Thyroid gland (tissue), 4 donors: ENCODE measurements at regions not wholly inside any gene's neighbourhood (a gene's known extent, or its start where the extent isn't known, plus 50 kb on each side); places are given as distances from the start of the nearest gene placed in this dataset.

Experiments used
- DNase-seq, 2 donors: peaks; one replicate each; pipeline ENCODE4 v3.0.0-alpha.2; 2019
- H3K27ac ChIP-seq, 3 donors: fragments of 200-600 bp; sonication (generic); 1 replicate in 2 of 3; 2 replicates in 1 of 3; pipeline ENCODE4 v1.5.1; 2016 to 2019; ENCODE audit warnings: mild to moderate bottlenecking in 1 of 3, moderate library complexity in 1 of 3
- H3K27me3 ChIP-seq: fragments of 200-600 bp; sonication (generic); one replicate; pipeline ENCODE4 v1.5.1; 2019
- H3K36me3 ChIP-seq, 2 donors: fragments of 200-600 bp; sonication (generic); one replicate each; pipeline ENCODE4 v1.5.1; 2016 to 2019
- H3K4me1 ChIP-seq, 2 donors: fragments of 200-600 bp; sonication (generic); one replicate each; pipeline ENCODE4 v1.5.1; 2017 to 2019
- H3K4me3 ChIP-seq, 3 donors: fragments of 200-600 bp; sonication (generic); replicated peaks in 1 of 3; 1 replicate in 2 of 3; 2 replicates in 1 of 3; pipeline ENCODE4 v1.5.1; 2016; ENCODE audit warnings: mild to moderate bottlenecking in 1 of 3
- H3K9me3 ChIP-seq: fragments of 200-600 bp; sonication (generic); one replicate; pipeline ENCODE4 v1.5.1; 2017
- CTCF ChIP-seq, 6 experiments: fragments of 200-600 bp in 3 of 6; fragments of 450-650 bp in 3 of 6; sonication (generic) in 3 of 6; IDR thresholded peaks; one replicate each; pipeline ENCODE4 v1.5.1; 2016 to 2019; ENCODE audit warnings: antibody characterized with exemption in 6 of 6, mild to moderate bottlenecking in 2 of 6, inconsistent platforms in 1 of 6, moderate library complexity in 1 of 6
- POLR2A ChIP-seq, 2 donors: fragments of 450-650 bp; IDR thresholded peaks; one replicate each; pipeline ENCODE4 v1.6.1; 2017; ENCODE audit warnings: antibody characterized with exemption in 2 of 2, mild to moderate bottlenecking in 2 of 2, moderate library complexity in 1 of 2
- WGBS, 2 donors: methylation state at CpG; one replicate each; pipeline ENCODE4 v1.1.5; 2017; 5-methylcytosine and 5-hydroxymethylcytosine counted together
- intact Hi-C: fragments of 100-400 bp; cut with DNase I; formaldehyde crosslinking; loops from one replicate; pipeline ENCODE4 v1.15.1; 2023

- no peaks in the 10 kb centered on the region for H3K9me3 ChIP-seq
- intact Hi-C loops, result no loop called here
- no peaks in the 10 kb centered on the region for H3K27me3 ChIP-seq
- no peak overlapping the region for H3K4me3 ChIP-seq
- H3K27ac ChIP-seq, result no peak overlapping the region
- H3K36me3 ChIP-seq, result no peaks in the 10 kb centered on the region
- no peaks in the 10 kb centered on the region for H3K4me1 ChIP-seq
- no peak for DNase-seq
- TF ChIP-seq CTCF (IDR thresholded peaks at IDR 0.05) (no peak), POLR2A (IDR thresholded peaks at IDR 0.05) (no peak)
- WGBS, 2 donors, result 85 to 92% methylated on average over 3 of the region's 3 CpGs
Observed at GRCh38 chr16:35686595-35686994, 2227.2 kb downstream of the TP53TG3F start.

- Histone ChIP-seq H3K4me3 (no peak overlapping the region), H3K27me3 (no peaks in the 10 kb centered on the region), H3K4me1 (no peaks in the 10 kb centered on the region), H3K9me3 (no peaks in the 10 kb centered on the region), H3K36me3 (no peaks in the 10 kb centered on the region), H3K27ac (no peak overlapping the region)
- 62 to 70% methylated on average over 7 of the region's 7 CpGs for WGBS, 2 donors
- no peak for TF ChIP-seq POLR2A (IDR thresholded peaks at IDR 0.05)
- TF ChIP-seq CTCF (IDR thresholded peaks at IDR 0.05), result no peak
- intact Hi-C loops, result no loop called here
- no peak for DNase-seq
Observed at GRCh38 chr16:35687071-35687470, 2227.7 kb downstream of the TP53TG3F start.

- WGBS, 2 donors, result 39 to 52% methylated on average over 5 of the region's 5 CpGs
- DNase-seq, result no peak
- Histone ChIP-seq H3K27ac (no peak overlapping the region), H3K9me3 (no peaks in the 10 kb centered on the region), H3K27me3 (no peaks in the 10 kb centered on the region), H3K4me3 (no peak overlapping the region), H3K36me3 (no peaks in the 10 kb centered on the region), H3K4me1 (no peaks in the 10 kb centered on the region)
- TF ChIP-seq POLR2A (IDR thresholded peaks at IDR 0.05) (no peak), CTCF (IDR thresholded peaks at IDR 0.05) (no peak)
- intact Hi-C loops, result no loop called here
Observed at GRCh38 chr16:35687781-35688180, 2228.4 kb downstream of the TP53TG3F start.

GRCh38 chr16:35689764-35690163 lies 2230.4 kb downstream of the TP53TG3F start:
- H3K4me3 ChIP-seq, result no peak overlapping the region
- no peak for DNase-seq
- H3K4me1 ChIP-seq, result no peaks in the 10 kb centered on the region
- intact Hi-C loops, result no loop called here
- TF ChIP-seq POLR2A (IDR thresholded peaks at IDR 0.05), result no peak
- TF ChIP-seq CTCF (IDR thresholded peaks at IDR 0.05), result no peak
- H3K27me3 ChIP-seq, result no peaks in the 10 kb centered on the region
- no peaks in the 10 kb centered on the region for H3K9me3 ChIP-seq
- H3K27ac ChIP-seq, result no peak overlapping the region
- H3K36me3 ChIP-seq, result no peaks in the 10 kb centered on the region
- 85 to 90% methylated on average over 7 of the region's 7 CpGs for WGBS, 2 donors

GRCh38 chr16:35690413-35690812 lies 2231.0 kb downstream of the TP53TG3F start:
- H3K4me3 ChIP-seq, result no peak overlapping the region
- WGBS, 2 donors, result 76 to 77% methylated on average over 8 of the region's 8 CpGs
- H3K27ac ChIP-seq, result no peak overlapping the region
- no peaks in the 10 kb centered on the region for H3K27me3 ChIP-seq
- TF ChIP-seq POLR2A (IDR thresholded peaks at IDR 0.05), result no peak
- TF ChIP-seq CTCF (IDR thresholded peaks at IDR 0.05), result no peak
- intact Hi-C loops, result no loop called here
- H3K36me3 ChIP-seq, result no peaks in the 10 kb centered on the region
- no peaks in the 10 kb centered on the region for H3K9me3 ChIP-seq
- no peaks in the 10 kb centered on the region for H3K4me1 ChIP-seq
- no peak for DNase-seq
